Neutrophil (primary cell): ENCODE measurements at regions not wholly inside any gene's neighbourhood (a gene's known extent, or its start where the extent isn't known, plus 50 kb on each side); places are given as distances from the start of the nearest gene placed in this dataset.

Source experiments
- H3K27ac ChIP-seq: fragments of 200-600 bp; sonication (generic); 2 replicates; pipeline ENCODE4 v1.5.1; 2016; ENCODE audit warnings: mild to moderate bottlenecking, moderate library complexity
- H3K27me3 ChIP-seq: fragments of 200-600 bp; sonication (generic); 2 replicates; pipeline ENCODE4 v1.6.0; 2016; ENCODE audit warnings: mild to moderate bottlenecking
- H3K36me3 ChIP-seq: fragments of 200-600 bp; sonication (generic); 2 replicates; pipeline ENCODE4 v1.5.1; 2017
- H3K4me1 ChIP-seq, 2 experiments: fragments of 200-600 bp in 1 of 2; sonication (generic) in 1 of 2; 1 replicate in 1 of 2; 2 replicates in 1 of 2; pipeline versions ENCODE4 v1.5.1 to v1.6.1; 2013 to 2016; ENCODE audit warnings: low read depth in 1 of 2, low read length in 1 of 2, mild to moderate bottlenecking in 1 of 2, moderate library complexity in 1 of 2; ENCODE audit not compliant: control insufficient read depth in 1 of 2, insufficient read depth in 1 of 2
- H3K4me3 ChIP-seq, 2 experiments: fragments of 200-600 bp in 1 of 2; sonication (generic) in 1 of 2; 1 replicate in 1 of 2; 2 replicates in 1 of 2; pipeline ENCODE4 v1.5.1; 2013 to 2016; ENCODE audit warnings: low read depth in 1 of 2, low read length in 1 of 2, mild to moderate bottlenecking in 1 of 2, moderate library complexity in 1 of 2
- H3K9me3 ChIP-seq: fragments of 200-600 bp; sonication (generic); 2 replicates; pipeline ENCODE4 v1.5.1; 2016
- CTCF ChIP-seq: fragments of 200-600 bp; sonication (generic); IDR thresholded peaks from 2 replicates; pipeline ENCODE4 v1.5.1; 2016; ENCODE audit warnings: antibody characterized with exemption

DNA sequence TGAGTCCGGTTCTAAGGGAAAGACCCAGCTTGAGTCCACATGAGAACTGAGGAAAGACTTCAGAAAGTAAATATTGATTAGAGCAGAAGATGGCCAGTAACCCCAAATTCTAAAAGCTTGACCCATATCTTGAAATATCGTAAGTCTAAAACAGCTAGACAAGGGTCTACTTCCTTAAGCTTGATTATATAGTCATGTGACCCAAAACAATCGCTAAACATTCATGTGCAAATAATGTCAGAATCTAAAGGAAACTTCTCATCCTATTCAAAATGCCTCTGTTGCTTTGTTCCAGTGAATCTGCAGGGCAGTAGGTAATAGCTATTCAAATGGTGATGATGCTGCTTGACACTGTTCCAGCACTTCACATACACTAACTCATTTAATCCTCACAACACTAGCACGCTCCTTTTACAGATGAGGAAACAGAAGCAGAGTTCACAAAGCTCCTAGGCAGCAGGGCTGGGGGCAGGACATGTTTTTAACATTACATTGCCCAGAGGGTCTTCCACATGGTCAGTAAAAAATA is 52.6 kb downstream of the TCF20 start:
- Histone ChIP-seq H3K36me3 (peaks cover 24% of the 10 kb centered on the region), H3K4me1 (no peaks in the 10 kb centered on the region), H3K27ac (no peak overlapping the region), H3K27me3 (no peaks in the 10 kb centered on the region), H3K4me3 (no peak overlapping the region), H3K9me3 (no peaks in the 10 kb centered on the region)
- TF ChIP-seq CTCF: no peak

DNA sequence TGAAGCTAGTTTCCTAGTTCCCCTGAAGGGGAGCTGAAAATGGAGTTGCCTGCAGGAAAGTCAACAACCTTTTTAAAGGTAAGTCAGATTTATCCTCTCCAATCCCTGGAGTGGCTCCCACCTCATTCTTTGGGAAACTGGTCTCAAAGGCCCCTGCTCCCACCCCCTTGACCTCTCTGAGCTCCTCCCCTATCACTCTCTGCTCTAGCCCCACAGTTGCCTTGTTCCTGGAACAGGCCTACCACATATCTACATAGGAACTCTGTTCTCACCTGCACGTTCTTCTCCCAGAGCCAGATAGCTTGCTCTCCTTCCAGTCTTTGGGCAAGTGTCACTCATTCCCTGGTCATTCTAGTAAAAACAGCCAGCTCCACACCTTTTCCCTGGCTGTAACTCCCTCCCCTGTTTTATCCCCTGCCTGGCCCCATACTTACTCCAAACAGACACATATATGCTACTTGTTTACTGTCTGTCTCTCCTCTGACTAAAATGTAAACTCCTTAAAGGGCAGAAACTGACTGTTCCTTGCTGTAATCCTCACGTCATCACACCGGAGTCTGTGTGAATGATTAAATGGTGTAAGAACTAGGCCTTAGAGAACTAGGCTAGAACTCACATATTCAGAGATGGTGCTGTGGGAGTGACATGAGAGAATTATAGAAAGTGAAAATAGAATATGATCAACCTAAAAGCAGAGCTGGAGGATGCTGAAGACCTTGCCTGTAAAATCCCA is 53.3 kb downstream of the TCF20 start:
- H3K27ac ChIP-seq: no peak overlapping the region
- H3K4me1 ChIP-seq: no peaks in the 10 kb centered on the region
- H3K9me3 ChIP-seq: no peaks in the 10 kb centered on the region

GRCh38 chr22:42214633-42215415 is 55.6 kb downstream of the TCF20 start:
- Histone ChIP-seq H3K27ac (no peak overlapping the region), H3K4me1 (no peaks in the 10 kb centered on the region), H3K27me3 (no peaks in the 10 kb centered on the region), H3K4me3 (no peak overlapping the region), H3K9me3 (no peaks in the 10 kb centered on the region), H3K36me3 (peaks cover 54% of the 10 kb centered on the region)
- no peak for TF ChIP-seq CTCF

More for the DNA sequence above, 53.3 kb downstream of the TCF20 start:
- Histone ChIP-seq H3K27me3 (no peaks in the 10 kb centered on the region), H3K4me3 (no peak overlapping the region), H3K36me3 (peaks cover 30% of the 10 kb centered on the region)
- TF ChIP-seq CTCF: no peak

DNA sequence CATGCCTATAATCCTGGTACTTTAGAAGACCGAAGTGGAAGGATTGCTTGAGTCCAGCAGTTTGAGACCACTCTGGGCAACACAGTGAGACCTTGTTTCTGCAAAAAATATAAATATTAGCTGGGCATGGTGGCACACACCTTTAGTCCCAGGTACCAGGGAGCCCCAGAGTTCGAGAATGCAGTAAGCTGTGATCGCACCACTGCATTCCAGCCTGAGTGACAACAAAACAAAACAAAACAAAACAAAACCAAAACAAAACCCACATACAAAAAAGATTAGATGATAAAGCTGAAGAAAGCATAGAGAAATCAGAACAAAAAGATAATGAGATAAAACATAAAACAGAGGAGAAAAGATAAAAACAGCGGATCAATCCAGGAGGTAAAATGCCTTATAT is 62.1 kb downstream of the TCF20 start:
- Histone ChIP-seq H3K27ac (no peak overlapping the region), H3K9me3 (no peaks in the 10 kb centered on the region), H3K27me3 (no peaks in the 10 kb centered on the region), H3K36me3 (peaks cover 47% of the 10 kb centered on the region), H3K4me3 (no peak overlapping the region), H3K4me1 (no peaks in the 10 kb centered on the region)
- no peak for TF ChIP-seq CTCF

DNA sequence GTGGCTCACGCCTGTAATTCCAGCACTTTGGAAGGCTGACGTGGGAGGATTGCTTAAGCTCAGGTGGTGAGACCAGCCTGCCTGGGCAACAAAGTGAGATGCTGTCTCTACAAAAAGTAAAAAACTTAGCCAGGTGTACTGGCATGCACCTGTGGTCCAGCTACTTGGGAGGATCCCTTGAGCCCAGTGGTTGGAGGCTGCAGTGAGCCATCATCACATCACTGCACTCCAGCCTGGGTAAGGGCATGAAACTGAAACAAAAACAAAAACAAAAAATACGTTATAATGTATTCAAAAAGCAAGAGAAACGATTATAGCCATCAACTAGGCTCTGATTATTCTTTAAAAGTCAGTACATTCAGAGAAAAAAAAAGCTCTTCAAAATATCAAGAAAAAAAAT is 62.5 kb downstream of the TCF20 start:
- H3K27ac ChIP-seq: no peak overlapping the region
- H3K27me3 ChIP-seq: no peaks in the 10 kb centered on the region
- TF ChIP-seq CTCF: no peak
- peaks cover 42% of the 10 kb centered on the region for H3K36me3 ChIP-seq
- no peaks in the 10 kb centered on the region for H3K4me1 ChIP-seq
- H3K9me3 ChIP-seq: no peaks in the 10 kb centered on the region
- no peak overlapping the region for H3K4me3 ChIP-seq
